ENCODE measurements at regions not wholly inside any gene's neighbourhood (a gene's known extent, or its start where the extent isn't known, plus 50 kb on each side); places are given as distances from the start of the nearest gene placed in this dataset.

DNA sequence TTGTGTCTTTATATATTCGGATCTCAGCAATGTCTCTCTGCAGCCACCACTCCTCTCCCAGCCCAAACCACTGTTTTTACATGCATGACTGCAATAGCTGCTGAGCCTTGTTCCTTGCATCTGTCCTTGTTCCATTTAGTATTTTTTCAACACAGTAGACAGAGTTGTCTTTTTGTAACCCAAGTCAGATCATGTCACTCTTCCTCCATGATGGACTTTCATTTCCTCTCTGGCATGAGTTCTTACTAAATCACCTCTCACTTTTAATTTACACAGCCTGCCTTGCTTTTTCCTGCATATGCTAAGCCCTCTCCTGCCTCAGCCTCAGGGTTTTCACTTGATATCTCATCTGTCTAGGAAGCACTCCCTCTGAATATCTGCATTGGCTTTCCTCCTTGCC, 353.2 kb downstream of the HGF start:
- no peak for DNase-seq (ENCODE audit: extremely low spot score)
- POLR2A ChIA-PET = no interaction called here
- CTCF ChIA-PET = no interaction called here
- no peak for TF ChIP-seq ARNT (IDR thresholded peaks at IDR 0.05)
- TF ChIP-seq TARDBP (IDR thresholded peaks at IDR 0.05) = no peak
- TF ChIP-seq FOXA1 (IDR thresholded peaks at IDR 0.05) = no peak
- no peak for TF ChIP-seq LEF1 (IDR thresholded peaks at IDR 0.05; ENCODE audit: borderline replicate concordance)
- TF ChIP-seq BHLHE40 (IDR thresholded peaks at IDR 0.05; ENCODE audit: borderline replicate concordance) = no peak
- no peak for TF ChIP-seq CTBP1 (IDR thresholded peaks at IDR 0.05; ENCODE audit: borderline replicate concordance)
- TF ChIP-seq ELF4 (IDR thresholded peaks at IDR 0.05) = no peak
- no peak for TF ChIP-seq L3MBTL2 (conservative IDR thresholded peaks at IDR 0.05)
- TF ChIP-seq SUZ12 (IDR thresholded peaks at IDR 0.05) = no peak
- TF ChIP-seq NFRKB (IDR thresholded peaks at IDR 0.05) = no peak
- TF ChIP-seq HDGF (IDR thresholded peaks at IDR 0.05; ENCODE audit: borderline replicate concordance) = no peak
- no peak for TF ChIP-seq FOXM1 (IDR thresholded peaks at IDR 0.05; ENCODE audit: borderline replicate concordance)
- no peak for TF ChIP-seq SP1 (IDR thresholded peaks at IDR 0.05)
- TF ChIP-seq, protein P1, sequence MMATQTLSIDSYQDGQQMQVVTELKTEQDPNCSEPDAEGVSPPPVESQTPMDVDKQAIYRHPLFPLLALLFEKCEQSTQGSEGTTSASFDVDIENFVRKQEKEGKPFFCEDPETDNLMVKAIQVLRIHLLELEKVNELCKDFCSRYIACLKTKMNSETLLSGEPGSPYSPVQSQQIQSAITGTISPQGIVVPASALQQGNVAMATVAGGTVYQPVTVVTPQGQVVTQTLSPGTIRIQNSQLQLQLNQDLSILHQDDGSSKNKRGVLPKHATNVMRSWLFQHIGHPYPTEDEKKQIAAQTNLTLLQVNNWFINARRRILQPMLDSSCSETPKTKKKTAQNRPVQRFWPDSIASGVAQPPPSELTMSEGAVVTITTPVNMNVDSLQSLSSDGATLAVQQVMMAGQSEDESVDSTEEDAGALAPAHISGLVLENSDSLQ (IDR thresholded peaks at IDR 0.05) = no peak
- TF ChIP-seq FOXK2 (IDR thresholded peaks at IDR 0.05) = no peak
- TF ChIP-seq ZNF384 (IDR thresholded peaks at IDR 0.05) = no peak

DNA sequence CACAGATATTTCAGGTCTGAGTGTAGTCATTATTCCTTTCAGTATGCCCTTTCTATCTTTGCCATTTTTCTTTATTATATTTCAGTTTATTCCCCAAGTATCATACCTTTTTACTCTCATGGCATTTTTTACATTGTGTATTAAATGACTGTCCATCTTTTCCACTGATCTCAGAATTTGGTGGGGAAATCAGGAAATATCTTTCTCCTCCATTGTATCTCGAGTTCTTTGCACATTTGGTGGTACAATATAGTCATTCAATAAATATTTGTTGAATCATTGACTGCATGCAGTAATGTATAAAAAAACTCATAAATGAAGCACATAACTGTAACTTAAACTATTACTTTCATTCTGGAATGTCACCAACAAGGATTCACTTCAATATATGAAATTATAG, 354.7 kb downstream of the HGF start:
- ChIA-PET CTCF (no interaction called here), POLR2A (no interaction called here)
- TF ChIP-seq NFRKB (IDR thresholded peaks at IDR 0.05) = no peak
- no peak for TF ChIP-seq CTBP1 (IDR thresholded peaks at IDR 0.05; ENCODE audit: borderline replicate concordance)
- TF ChIP-seq HDGF (IDR thresholded peaks at IDR 0.05; ENCODE audit: borderline replicate concordance) = no peak
- TF ChIP-seq FOXK2 (IDR thresholded peaks at IDR 0.05) = no peak
- no peak for TF ChIP-seq ELF4 (IDR thresholded peaks at IDR 0.05)
- no peak for TF ChIP-seq TARDBP (IDR thresholded peaks at IDR 0.05)
- TF ChIP-seq L3MBTL2 (conservative IDR thresholded peaks at IDR 0.05) = no peak
- TF ChIP-seq SUZ12 (IDR thresholded peaks at IDR 0.05) = no peak
- TF ChIP-seq ZNF384 (IDR thresholded peaks at IDR 0.05) = no peak
- no peak for TF ChIP-seq FOXM1 (IDR thresholded peaks at IDR 0.05; ENCODE audit: borderline replicate concordance)
- TF ChIP-seq ARNT (IDR thresholded peaks at IDR 0.05) = no peak
- TF ChIP-seq BHLHE40 (IDR thresholded peaks at IDR 0.05; ENCODE audit: borderline replicate concordance) = no peak
- TF ChIP-seq LEF1 (IDR thresholded peaks at IDR 0.05; ENCODE audit: borderline replicate concordance) = no peak
- no peak for TF ChIP-seq SP1 (IDR thresholded peaks at IDR 0.05)
- TF ChIP-seq FOXA1 (IDR thresholded peaks at IDR 0.05) = no peak
- TF ChIP-seq, protein P1 (IDR thresholded peaks at IDR 0.05) = no peak
- no peak for DNase-seq (ENCODE audit: extremely low spot score)

DNA sequence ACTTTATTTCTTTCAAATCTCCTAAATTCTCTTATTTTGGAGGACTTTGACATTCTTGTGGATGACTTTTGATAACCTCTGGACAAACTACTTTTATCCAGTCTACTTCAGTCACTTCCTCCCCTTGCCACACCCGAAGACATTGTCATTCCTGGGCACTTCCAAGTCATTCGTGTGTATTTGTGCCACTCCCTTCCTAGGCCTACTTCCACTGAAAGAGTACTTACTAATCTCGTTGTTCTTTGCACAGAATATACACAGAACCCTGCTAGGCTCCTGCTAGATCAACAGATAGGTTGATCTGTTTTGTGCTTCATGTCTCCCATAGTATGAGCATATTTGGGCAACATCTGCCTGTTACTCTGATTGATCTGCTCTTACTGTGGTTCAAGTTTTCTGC, 355.4 kb downstream of the HGF start:
- ChIA-PET CTCF (no interaction called here), POLR2A (no interaction called here)
- DNase-seq (ENCODE audit: extremely low spot score) = no peak
- no peak for TF ChIP-seq BHLHE40 (IDR thresholded peaks at IDR 0.05; ENCODE audit: borderline replicate concordance)
- no peak for TF ChIP-seq NFRKB (IDR thresholded peaks at IDR 0.05)
- no peak for TF ChIP-seq FOXM1 (IDR thresholded peaks at IDR 0.05; ENCODE audit: borderline replicate concordance)
- TF ChIP-seq HDGF (IDR thresholded peaks at IDR 0.05; ENCODE audit: borderline replicate concordance) = no peak
- TF ChIP-seq CTBP1 (IDR thresholded peaks at IDR 0.05; ENCODE audit: borderline replicate concordance) = no peak
- TF ChIP-seq ELF4 (IDR thresholded peaks at IDR 0.05) = no peak
- TF ChIP-seq, protein P1 (IDR thresholded peaks at IDR 0.05) = no peak
- TF ChIP-seq TARDBP (IDR thresholded peaks at IDR 0.05) = no peak
- TF ChIP-seq FOXK2 (IDR thresholded peaks at IDR 0.05) = no peak
- TF ChIP-seq SP1 (IDR thresholded peaks at IDR 0.05) = no peak
- no peak for TF ChIP-seq FOXA1 (IDR thresholded peaks at IDR 0.05)
- TF ChIP-seq ZNF384 (IDR thresholded peaks at IDR 0.05) = no peak
- TF ChIP-seq LEF1 (IDR thresholded peaks at IDR 0.05; ENCODE audit: borderline replicate concordance) = no peak
- no peak for TF ChIP-seq SUZ12 (IDR thresholded peaks at IDR 0.05)

DNA sequence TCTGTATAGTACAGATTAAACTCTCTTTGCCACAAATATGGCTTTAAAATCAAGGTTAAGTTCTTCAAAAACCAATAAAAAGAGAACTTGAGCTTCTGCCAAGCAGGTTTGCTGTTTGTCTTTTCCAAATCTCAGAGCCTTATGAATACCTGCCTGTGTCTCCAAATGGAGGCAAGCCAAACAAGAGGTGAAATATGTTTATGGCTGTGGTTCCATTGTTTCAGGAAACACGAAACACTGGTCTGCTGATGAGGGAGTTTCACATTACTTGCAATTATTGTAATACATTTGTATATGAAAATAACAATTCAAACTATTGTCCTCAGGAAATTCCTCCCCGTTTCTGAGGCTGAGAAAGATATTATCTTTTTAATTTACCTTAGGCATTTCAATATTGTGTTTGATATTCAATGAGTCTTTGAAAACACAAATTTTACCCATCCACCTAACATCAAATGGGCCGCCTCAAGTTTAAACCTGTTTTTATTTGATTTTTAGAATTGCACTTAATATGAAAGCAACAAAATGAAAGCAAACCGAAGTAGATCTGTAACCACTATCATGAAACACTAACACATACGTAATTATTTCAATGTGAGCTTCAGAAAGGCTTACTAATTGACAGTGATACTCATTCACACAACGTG, 359.3 kb downstream of the HGF start:
- ChIA-PET CTCF (no interaction called here), POLR2A (no interaction called here)
- no peak for DNase-seq (ENCODE audit: extremely low spot score)
- TF ChIP-seq, protein P1 (IDR thresholded peaks at IDR 0.05) = no peak
- TF ChIP-seq ZNF384 (IDR thresholded peaks at IDR 0.05) = no peak
- no peak for TF ChIP-seq LEF1 (IDR thresholded peaks at IDR 0.05; ENCODE audit: borderline replicate concordance)
- TF ChIP-seq ELF4 (IDR thresholded peaks at IDR 0.05) = no peak
- no peak for TF ChIP-seq TARDBP (IDR thresholded peaks at IDR 0.05)

DNA sequence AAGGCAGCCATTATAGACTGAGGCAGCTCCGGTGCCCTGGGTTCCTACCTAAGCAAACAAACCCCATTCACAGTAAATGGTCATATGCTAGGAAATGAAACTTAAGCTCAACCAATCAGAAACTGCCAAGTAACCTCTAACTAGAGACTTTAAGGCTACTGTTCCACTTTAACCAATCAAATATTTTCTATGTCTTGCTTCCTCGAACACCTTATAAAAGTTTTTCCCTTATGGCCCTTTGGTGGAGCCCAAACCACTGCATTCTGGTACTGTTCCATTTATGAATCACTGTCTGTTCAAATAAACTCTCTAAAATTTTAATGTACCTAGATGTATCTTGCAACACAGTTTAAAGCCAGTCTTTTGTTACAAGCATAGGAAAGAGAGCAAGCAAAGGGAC, 361.1 kb downstream of the HGF start:
- ChIA-PET POLR2A (no interaction called here), CTCF (no interaction called here)
- no peak for TF ChIP-seq FOXK2 (IDR thresholded peaks at IDR 0.05)
- no peak for TF ChIP-seq BHLHE40 (IDR thresholded peaks at IDR 0.05; ENCODE audit: borderline replicate concordance)
- DNase-seq (ENCODE audit: extremely low spot score) = no peak

DNA sequence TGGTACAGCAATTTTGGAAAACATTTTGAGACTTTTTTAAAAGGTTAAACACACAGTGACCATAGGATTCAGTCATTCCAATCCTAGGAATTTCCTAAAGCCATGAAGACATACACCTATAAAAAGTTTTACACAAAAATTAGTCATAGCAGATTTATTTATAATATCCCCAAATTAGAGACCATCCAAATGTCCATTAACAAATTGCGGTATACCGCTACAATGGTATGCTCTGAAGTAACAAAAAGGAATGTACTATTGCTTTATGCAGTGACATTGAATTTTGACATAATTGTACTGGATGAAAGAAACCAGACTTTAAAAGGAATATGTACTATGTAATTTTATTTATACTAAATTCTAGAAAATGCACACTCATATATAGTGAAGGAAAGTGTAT, 362.8 kb downstream of the HGF start:
- CTCF ChIA-PET = no interaction called here
- no peak for DNase-seq (ENCODE audit: extremely low spot score)
- TF ChIP-seq ZNF384 (IDR thresholded peaks at IDR 0.05) = no peak
- no peak for TF ChIP-seq SP1 (IDR thresholded peaks at IDR 0.05)
- no peak for TF ChIP-seq HDGF (IDR thresholded peaks at IDR 0.05; ENCODE audit: borderline replicate concordance)
- TF ChIP-seq FOXM1 (IDR thresholded peaks at IDR 0.05; ENCODE audit: borderline replicate concordance) = no peak
- no peak for TF ChIP-seq SUZ12 (IDR thresholded peaks at IDR 0.05)
- POLR2A ChIA-PET = no interaction called here

All from HEK293T (cell line).